Lung (tissue), 11 donors: ENCODE measurements at regions not wholly inside any gene's neighbourhood (a gene's known extent, or its start where the extent isn't known, plus 50 kb on each side); places are given as distances from the start of the nearest gene placed in this dataset.

Source experiments
- ATAC-seq: fragments of 200-7000 bp; cut with Tn5 transposase; one replicate; pipeline ENCODE4 v1.9.1; 2020; ENCODE audit warnings: moderate number of reproducible peaks; ENCODE audit not compliant: insufficient read depth, low FRiP score
- DNase-seq, 3 donors: peaks; one replicate each; pipeline ENCODE4 v3.0.0-alpha.2; 2013 to 2017
- H3K27ac ChIP-seq, 2 donors: one replicate each; pipeline ENCODE4 v1.5.1; 2013; ENCODE audit warnings: mild to moderate bottlenecking in 2 of 2, moderate library complexity in 2 of 2, control low read depth in 1 of 2, inconsistent platforms in 1 of 2, low read depth in 1 of 2, low read length in 1 of 2
- H3K27me3 ChIP-seq, 3 donors: one replicate each; pipeline ENCODE4 v1.5.1; 2013; ENCODE audit warnings: low read length in 2 of 3; ENCODE audit not compliant: control insufficient read depth in 3 of 3, insufficient read depth in 3 of 3
- H3K36me3 ChIP-seq, 4 donors: one replicate each; pipeline ENCODE4 v1.5.1; 2013; ENCODE audit warnings: low read length in 4 of 4, mild to moderate bottlenecking in 1 of 4, moderate library complexity in 1 of 4; ENCODE audit not compliant: control insufficient read depth in 4 of 4, insufficient read depth in 4 of 4
- H3K4me1 ChIP-seq, 5 donors: one replicate each; pipeline ENCODE4 v1.5.1; 2013; ENCODE audit warnings: low read length in 5 of 5, mild to moderate bottlenecking in 2 of 5, moderate library complexity in 1 of 5; ENCODE audit not compliant: control insufficient read depth in 5 of 5, insufficient read depth in 5 of 5
- H3K4me3 ChIP-seq: one replicate; pipeline ENCODE4 v1.5.1; 2013; ENCODE audit warnings: mild to moderate bottlenecking, control low read depth, moderate library complexity
- H3K9ac ChIP-seq, 2 donors: one replicate each; pipeline ENCODE4 v1.5.1; 2013; ENCODE audit warnings: low read length in 2 of 2, control low read depth in 1 of 2; ENCODE audit not compliant: insufficient read depth in 1 of 2
- H3K9me3 ChIP-seq, 4 donors: one replicate each; pipeline ENCODE4 v1.5.1; 2013; ENCODE audit warnings: low read length in 3 of 4, mild to moderate bottlenecking in 1 of 4, moderate library complexity in 1 of 4; ENCODE audit not compliant: control insufficient read depth in 4 of 4, insufficient read depth in 3 of 4
- CTCF ChIP-seq: IDR thresholded peaks from 2 replicates; pipeline ENCODE4 v1.5.1; 2012; ENCODE audit warnings: mild to moderate bottlenecking; ENCODE audit errors: control extremely low read depth, extremely low read depth
- WGBS, 2 donors: extraction: QIAGEN DNeasy Blood & Tissue Kit; methylation state at CpG; one replicate each; pipeline ENCODE4 v1.1.7; 2013; 5-methylcytosine and 5-hydroxymethylcytosine counted together
- donor health status: control.
- donor health status: control.
- donor health status: Bipolar disorder and iron deficiency.
- donor health status: healthy.
- donor health status: DM: yes; HTN: yes; CAD: no.

- Histone ChIP-seq H3K4me1 (peaks cover 0 to 10% (median 3%) of the 10 kb centered on the region in 5 donors), H3K9me3 (peaks cover 0 to 4% (median 0%) of the 10 kb centered on the region in 4 donors), H3K9ac (no peak overlapping the region), H3K36me3 (no peaks in the 10 kb centered on the region), H3K4me3 (no peak overlapping the region), H3K27me3 (no peaks in the 10 kb centered on the region), H3K27ac (no peak overlapping the region)
- WGBS, 2 donors: 54 to 65% methylated on average over 3 of the region's 3 CpGs
- DNase-seq: no peak
- ATAC-seq: no peak
- no peak for TF ChIP-seq CTCF
These were observed 147.8 kb upstream of the EEPD1 start for GRCh38 chr7:36005293-36005692.

- Histone ChIP-seq H3K9me3 (peaks cover 0 to 4% (median 0%) of the 10 kb centered on the region in 4 donors), H3K36me3 (no peaks in the 10 kb centered on the region), H3K9ac (no peak overlapping the region), H3K4me3 (no peak overlapping the region), H3K4me1 (peaks cover 0 to 14% (median 9%) of the 10 kb centered on the region in 5 donors), H3K27me3 (no peaks in the 10 kb centered on the region), H3K27ac (no peak overlapping the region)
- no peak for TF ChIP-seq CTCF
- DNase-seq: no peak
- ATAC-seq: no peak
These were observed 147.2 kb upstream of the EEPD1 start for GRCh38 chr7:36005876-36006275.

- no peak overlapping the region for H3K4me3 ChIP-seq
- ATAC-seq (no peak), DNase-seq (peak in 2 of 3 donors; percentile 33 to 40)
- H3K27ac ChIP-seq: no peak overlapping the region
- no peaks in the 10 kb centered on the region for H3K27me3 ChIP-seq
- no peaks in the 10 kb centered on the region for H3K9me3 ChIP-seq
- TF ChIP-seq CTCF: no peak
- 82 to 88% methylated on average over 5 of the region's 5 CpGs for WGBS, 2 donors
- H3K9ac ChIP-seq: no peak overlapping the region
- H3K4me1 ChIP-seq: peaks cover 0 to 22% (median 17%) of the 10 kb centered on the region in 5 donors
- H3K36me3 ChIP-seq: no peaks in the 10 kb centered on the region
These were observed 146.3 kb upstream of the EEPD1 start for GRCh38 chr7:36006636-36007229.
